Fibroblast of peridontal ligament (primary cell): ENCODE measurements at regions not wholly inside any gene's neighbourhood (a gene's known extent, or its start where the extent isn't known, plus 50 kb on each side); places are given as distances from the start of the nearest gene placed in this dataset.
"Not testable (repeated sequence)": the region's sequence is repeated elsewhere in the genome, so short reads cannot be mapped to it uniquely, and the experiment has no call there.

Experiments used
- DNase-seq: peaks from one replicate; pipeline ENCODE4 v3.0.0-alpha.2; 2010; ENCODE audit errors: extremely low read depth

GRCh38 chr2:166641516-166641915, 147.5 kb upstream of the SCN7A start:
- DNase-seq = not testable (repeated sequence)

GRCh38 chr2:166637051-166637450, 143.0 kb upstream of the SCN7A start:
- DNase-seq = peak; percentile 16

- no peak for DNase-seq
These were observed 140.7 kb upstream of the SCN7A start for GRCh38 chr2:166634706-166635105.

- DNase-seq = peak; percentile 85
These were observed 138.6 kb upstream of the SCN7A start for GRCh38 chr2:166632616-166633015.

- DNase-seq = no peak
These were observed 134.6 kb upstream of the SCN7A start for GRCh38 chr2:166628478-166629136.

- no peak for DNase-seq
These were observed 133.8 kb upstream of the SCN7A start for GRCh38 chr2:166627893-166628292.

- DNase-seq = no peak
These were observed 131.6 kb upstream of the SCN7A start for GRCh38 chr2:166625670-166626069.

GRCh38 chr2:166614503-166614902, 120.5 kb upstream of the SCN7A start:
- no peak for DNase-seq

- no peak for DNase-seq
These were observed 120.0 kb upstream of the SCN7A start for GRCh38 chr2:166614029-166614428.

- DNase-seq = no peak
These were observed 119.2 kb upstream of the SCN7A start for GRCh38 chr2:166613226-166613625.

- no peak for DNase-seq
These were observed 118.2 kb upstream of the SCN7A start for GRCh38 chr2:166612214-166612613.

GRCh38 chr2:166610913-166611305, 116.9 kb upstream of the SCN7A start:
- no peak for DNase-seq

GRCh38 chr2:166610180-166610912, 116.3 kb upstream of the SCN7A start:
- peak; percentile 41 for DNase-seq

- no peak for DNase-seq
These were observed 115.3 kb upstream of the SCN7A start for GRCh38 chr2:166609183-166609959.

GRCh38 chr2:166607880-166608279, 113.8 kb upstream of the SCN7A start:
- no peak for DNase-seq

- DNase-seq = peak; percentile 77
These were observed 99.4 kb upstream of the SCN7A start for GRCh38 chr2:166593403-166593802.

- DNase-seq = no peak
These were observed 98.7 kb upstream of the SCN7A start for GRCh38 chr2:166592750-166593149.

- DNase-seq = no peak
These were observed 97.2 kb upstream of the SCN7A start for GRCh38 chr2:166591226-166591625.

- DNase-seq = peak; percentile 48
These were observed 79.3 kb upstream of the SCN7A start for GRCh38 chr2:166573391-166573790.

GRCh38 chr2:166572937-166573336, 78.9 kb upstream of the SCN7A start:
- DNase-seq = peak; percentile 35

GRCh38 chr2:166568409-166568808, 74.4 kb upstream of the SCN7A start:
- DNase-seq = no peak

- no peak for DNase-seq
These were observed 71.5 kb upstream of the SCN7A start for GRCh38 chr2:166565501-166565900.

GRCh38 chr2:166563894-166564293, 69.8 kb upstream of the SCN7A start:
- no peak for DNase-seq
